ENCODE measurements at regions not wholly inside any gene's neighbourhood (a gene's known extent, or its start where the extent isn't known, plus 50 kb on each side); places are given as distances from the start of the nearest gene placed in this dataset.

GRCh38 chr2:19753314-19753713 is 148.5 kb downstream of the TTC32 start (continued):
- TF ChIP-seq MEF2A (IDR thresholded peaks at IDR 0.05; ENCODE audit: insufficient read depth, low read depth, low read length), result no peak

- CTCF ChIA-PET, result no interaction called here
- DNase-seq (ENCODE audit: low read depth, low spot score) (no peak), ATAC-seq (no peak), FAIRE-seq (no peak)
- H2AFZ ChIP-seq (ENCODE audit: control insufficient read depth, low read depth, low read length), result no peak overlapping the region
- H3K4me3 ChIP-seq, result no peak overlapping the region
- H3K4me2 ChIP-seq (ENCODE audit: control insufficient read depth, insufficient read depth), result no peak overlapping the region
- no peaks in the 10 kb centered on the region for H3K36me3 ChIP-seq (ENCODE audit: control insufficient read depth in 2 of 2, insufficient read depth in 2 of 2, low read length in 1 of 2)
- no peaks in the 10 kb centered on the region for H3K79me2 ChIP-seq (ENCODE audit: control insufficient read depth, insufficient read depth, low read length)
- H3K27me3 ChIP-seq (replicated peaks in 1 of 2; ENCODE audit: control insufficient read depth in 2 of 2, insufficient read depth in 2 of 2, low read length in 1 of 2), result no peaks in the 10 kb centered on the region; a peak in 2 of 4 replicates
- H3K9me3 ChIP-seq (replicated peaks; ENCODE audit: control insufficient read depth, insufficient read depth, low read length), result no peaks in the 10 kb centered on the region
- in situ Hi-C loops (cut with MboI), result no loop called here
- RAD21 ChIA-PET (ENCODE audit: unreplicated experiment), result no interaction called here
- 0% methylated on average over 3 of the region's 3 CpGs for WGBS (ENCODE audit: insufficient coverage, insufficient replicate concordance, low lambda C conversion rate, missing lambda C conversion rate)
- POLR2A ChIA-PET, result interaction anchor here (0.7 kb wide), 1 partner anchor 39 kb away, joined by 3 read pairs; no protein-coding TSS in a partner anchor
- H3K9ac ChIP-seq (ENCODE audit: control insufficient read depth, insufficient read depth, low read length), result no peak overlapping the region
- SMC1A ChIA-PET (ENCODE audit: uncharacterized antibody, unreplicated experiment), result no interaction called here
- TF ChIP-seq PRDM15 (CRISPR knock-in tag; IDR thresholded peaks at IDR 0.05) (no peak), SMC3 (IDR thresholded peaks at IDR 0.05; ENCODE audit: borderline replicate concordance, low read length) (no peak), POLR2AphosphoS5 (IDR thresholded peaks at IDR 0.05; ENCODE audit: low read length) (no peak), USF2 (IDR thresholded peaks at IDR 0.05; ENCODE audit: borderline replicate concordance, low read depth, low read length) (no peak), IRF5 (IDR thresholded peaks at IDR 0.05; ENCODE audit: borderline replicate concordance) (no peak), PBX3 (IDR thresholded peaks at IDR 0.05; ENCODE audit: insufficient replicate concordance, low read depth, low read length) (no peak)
- H3K27ac ChIP-seq (ENCODE audit: control insufficient read depth, insufficient read depth), result no peak overlapping the region
- no TSS peak for BruUV-seq (replicated peaks)
- intact Hi-C loops (cut with micrococcal nuclease; ENCODE audit: unreplicated experiment), result no loop called here
- H3K4me1 ChIP-seq (ENCODE audit: control insufficient read depth, insufficient read depth, low read length), result no peaks in the 10 kb centered on the region
- no peaks in the 10 kb centered on the region for H4K20me1 ChIP-seq (ENCODE audit: control insufficient read depth, insufficient read depth)
These were observed 149.3 kb downstream of the TTC32 start for GRCh38 chr2:19752500-19752899.

Measured in GM12878 (cell line).